ENCODE measurements at regions not wholly inside any gene's neighbourhood (a gene's known extent, or its start where the extent isn't known, plus 50 kb on each side); places are given as distances from the start of the nearest gene placed in this dataset.

- no peak for DNase-seq (ENCODE audit: low spot score)
- H3K27me3 ChIP-seq (ENCODE audit: control insufficient read depth in 1 of 2, insufficient read depth in 2 of 2, low read length in 2 of 2), result no peaks in the 10 kb centered on the region
- H4K20me1 ChIP-seq (ENCODE audit: insufficient read depth, low read length), result no peaks in the 10 kb centered on the region
- H3K4me2 ChIP-seq (ENCODE audit: low read depth, low read length), result no peak overlapping the region
- ChIA-PET POLR2A (no interaction called here), CTCF (ENCODE audit: low intra/inter-chr PET ratio, low total read pairs) (no interaction called here)
- no TSS peak for BruUV-seq (replicated peaks)
- no peaks in the 10 kb centered on the region for H3K36me3 ChIP-seq (replicated peaks in 1 of 2; ENCODE audit: control insufficient read depth in 1 of 2, insufficient read depth in 2 of 2, low read length in 2 of 2)
- FAIRE-seq, result no peak
- no peaks in the 10 kb centered on the region for H3K4me1 ChIP-seq (ENCODE audit: insufficient read depth, low read length)
- H2AFZ ChIP-seq (ENCODE audit: low read length), result no peak overlapping the region
- no peaks in the 10 kb centered on the region for H3K9me3 ChIP-seq (ENCODE audit: low read length)
- intact Hi-C loops (cut with micrococcal nuclease; ENCODE audit: unreplicated experiment), result no loop called here
- in situ Hi-C loops (cut with HindIII; ENCODE audit: extremely low pct_ligation_motif_present, low pct_unique_long_range_greater_than_20kb), result no loop called here
- no peak for TF ChIP-seq ZFAT (CRISPR knock-in tag; conservative IDR thresholded peaks at IDR 0.05)
- no peak for TF ChIP-seq ZNF678 (CRISPR knock-in tag; IDR thresholded peaks at IDR 0.05)
- TF ChIP-seq ZNF430 (CRISPR knock-in tag; IDR thresholded peaks at IDR 0.05), result no peak
- ATAC-seq, result no peak
- no peaks in the 10 kb centered on the region for H3K79me2 ChIP-seq (ENCODE audit: insufficient read depth, low read length)
- no peak overlapping the region for H3K27ac ChIP-seq (ENCODE audit: extremely low read length, insufficient read depth, low read length)
- no peak overlapping the region for H3K4me3 ChIP-seq (replicated peaks in 1 of 3; ENCODE audit: insufficient read depth in 1 of 3, low read depth in 2 of 3, low read length in 3 of 3)
- 2% methylated on average over 2 of the region's 2 CpGs for WGBS (ENCODE audit: low lambda C conversion rate)
- no peak overlapping the region for H3K9ac ChIP-seq (ENCODE audit: insufficient read depth, low read depth, low read length)
Observed at GRCh38 chr12:88266806-88267360, 124.8 kb downstream of the TMTC3 start.

DNA sequence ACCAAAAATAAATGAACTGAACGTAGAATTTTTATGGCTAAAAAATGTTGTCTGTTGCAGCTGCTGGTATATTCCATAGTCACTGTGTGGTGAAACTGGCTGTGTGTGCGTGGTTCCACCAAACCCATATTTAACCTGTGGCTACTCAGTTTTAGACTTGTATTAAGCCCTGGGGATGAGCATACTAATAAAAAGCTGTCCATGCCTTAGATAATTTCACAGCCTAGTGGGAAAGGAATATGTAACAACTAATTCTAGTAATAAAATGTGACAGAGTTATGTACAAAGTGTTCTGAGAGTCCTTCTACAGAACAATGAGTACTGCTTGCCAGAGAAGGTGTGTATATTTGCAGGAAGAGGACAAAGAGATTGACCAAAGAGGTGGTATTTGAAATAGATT lies 125.5 kb downstream of the TMTC3 start:
- Histone ChIP-seq H3K4me1 (ENCODE audit: insufficient read depth, low read length) (no peaks in the 10 kb centered on the region), H3K9ac (ENCODE audit: insufficient read depth, low read depth, low read length) (no peak overlapping the region), H2AFZ (ENCODE audit: low read length) (no peak overlapping the region), H3K36me3 (replicated peaks in 1 of 2; ENCODE audit: control insufficient read depth in 1 of 2, insufficient read depth in 2 of 2, low read length in 2 of 2) (no peaks in the 10 kb centered on the region), H3K79me2 (ENCODE audit: insufficient read depth, low read length) (no peaks in the 10 kb centered on the region), H3K27ac (ENCODE audit: extremely low read length, insufficient read depth, low read length) (no peak overlapping the region), H3K4me2 (ENCODE audit: low read depth, low read length) (no peak overlapping the region), H3K27me3 (ENCODE audit: control insufficient read depth in 1 of 2, insufficient read depth in 2 of 2, low read length in 2 of 2) (no peaks in the 10 kb centered on the region), H3K9me3 (ENCODE audit: low read length) (no peaks in the 10 kb centered on the region), H3K4me3 (replicated peaks in 1 of 3; ENCODE audit: insufficient read depth in 1 of 3, low read depth in 2 of 3, low read length in 3 of 3) (no peak overlapping the region), H4K20me1 (ENCODE audit: insufficient read depth, low read length) (no peaks in the 10 kb centered on the region)
- 13% methylated on average over 2 of the region's 2 CpGs for WGBS (ENCODE audit: low lambda C conversion rate)
- CTCF ChIA-PET (ENCODE audit: low intra/inter-chr PET ratio, low total read pairs), result no interaction called here
- DNase-seq (ENCODE audit: low spot score) (no peak), ATAC-seq (no peak), FAIRE-seq (no peak)
- intact Hi-C loops (cut with micrococcal nuclease; ENCODE audit: unreplicated experiment), result no loop called here
- POLR2A ChIA-PET, result no interaction called here
- in situ Hi-C loops (cut with HindIII; ENCODE audit: extremely low pct_ligation_motif_present, low pct_unique_long_range_greater_than_20kb), result no loop called here
- no peak for TF ChIP-seq KLF12 (CRISPR knock-in tag; IDR thresholded peaks at IDR 0.05; ENCODE audit: borderline replicate concordance)
- no peak for TF ChIP-seq ZNF329 (CRISPR knock-in tag; IDR thresholded peaks at IDR 0.05; ENCODE audit: low read depth)
- TF ChIP-seq PAF1 (CRISPR knock-in tag; IDR thresholded peaks at IDR 0.05), result no peak
- no peak for TF ChIP-seq ZNF451 (CRISPR knock-in tag; IDR thresholded peaks at IDR 0.05)
- no peak for TF ChIP-seq ZNF614 (CRISPR knock-in tag; IDR thresholded peaks at IDR 0.05; ENCODE audit: borderline replicate concordance)
- TF ChIP-seq EHMT2 (IDR thresholded peaks at IDR 0.05; ENCODE audit: borderline replicate concordance, low read depth, low read length), result no peak
- no TSS peak for BruUV-seq (replicated peaks)
